Suprapubic skin (tissue), 4 donors: ENCODE measurements at regions not wholly inside any gene's neighbourhood (a gene's known extent, or its start where the extent isn't known, plus 50 kb on each side); places are given as distances from the start of the nearest gene placed in this dataset.

Experiments used
- DNase-seq, 2 donors: peaks; one replicate each; pipeline ENCODE4 v3.0.0-alpha.2; 2019; ENCODE audit warnings: low spot score in 2 of 2
- H3K27ac ChIP-seq: fragments of 200-600 bp; sonication (generic); one replicate; pipeline ENCODE4 v1.5.1; 2019
- H3K27me3 ChIP-seq: fragments of 200-600 bp; sonication (generic); one replicate; pipeline ENCODE4 v1.5.1; 2019
- H3K36me3 ChIP-seq: fragments of 200-600 bp; sonication (generic); one replicate; pipeline ENCODE4 v1.5.1; 2019
- H3K4me1 ChIP-seq: fragments of 200-600 bp; sonication (generic); one replicate; pipeline ENCODE4 v1.5.1; 2019
- H3K4me3 ChIP-seq: fragments of 200-600 bp; sonication (generic); one replicate; pipeline ENCODE4 v1.5.1; 2019; ENCODE audit warnings: mild to moderate bottlenecking
- H3K9me3 ChIP-seq: fragments of 200-600 bp; sonication (generic); one replicate; pipeline ENCODE4 v1.5.1; 2019
- EP300 ChIP-seq: sonication (generic); formaldehyde crosslinking; IDR thresholded peaks from one replicate; pipeline ENCODE4 v1.6.1; 2017; ENCODE audit warnings: antibody characterized with exemption
- POLR2A ChIP-seq, 2 donors: fragments of 450-650 bp; IDR thresholded peaks; one replicate each; pipeline ENCODE4 v1.6.1; 2017; ENCODE audit warnings: antibody characterized with exemption in 2 of 2, mild to moderate bottlenecking in 2 of 2, moderate library complexity in 2 of 2
- POLR2AphosphoS5 ChIP-seq, 3 donors: sonication (generic); formaldehyde crosslinking; IDR thresholded peaks; one replicate each; pipeline ENCODE4 v1.6.1; 2017; ENCODE audit warnings: antibody characterized with exemption in 3 of 3
- WGBS: methylation state at CpG from one replicate; pipeline ENCODE4 v1.1.5; 2018; 5-methylcytosine and 5-hydroxymethylcytosine counted together
- TF ChIP-seq, protein P1 (sequence below), 2 donors: fragments of 200-600 bp in 1 of 2; fragments of 450-650 bp in 1 of 2; sonication (generic) in 1 of 2; IDR thresholded peaks; one replicate each; pipeline ENCODE4 v1.5.1; 2016 to 2019; ENCODE audit warnings: antibody characterized with exemption in 2 of 2, mild to moderate bottlenecking in 1 of 2, moderate library complexity in 1 of 2

DNA sequence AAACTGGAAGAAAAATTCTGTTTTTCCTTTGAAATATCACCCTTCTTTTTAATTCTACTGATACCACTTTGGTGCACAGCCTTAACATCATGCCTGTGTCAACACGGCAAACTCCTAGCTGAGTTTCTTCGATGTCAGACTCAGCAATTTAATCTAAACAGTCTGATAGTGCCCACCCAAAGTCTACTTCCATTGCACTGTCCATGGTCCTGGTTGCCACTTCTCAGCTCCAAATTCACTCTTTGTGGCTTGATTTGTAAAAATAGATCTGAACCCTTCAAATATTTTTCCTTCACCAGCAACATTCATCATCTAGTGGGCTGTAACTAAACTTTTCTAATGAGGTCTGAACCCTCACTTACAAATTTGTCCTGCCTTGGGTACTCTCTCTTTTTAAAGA lies 107.8 kb downstream of the NUDT12 start:
- WGBS, result 82% methylated on average over 2 of the region's 2 CpGs
- H3K36me3 ChIP-seq, result no peaks in the 10 kb centered on the region
- H3K27ac ChIP-seq, result no peak overlapping the region
- peaks cover 2% of the 10 kb centered on the region for H3K4me1 ChIP-seq
- no peaks in the 10 kb centered on the region for H3K27me3 ChIP-seq
- no peaks in the 10 kb centered on the region for H3K9me3 ChIP-seq
- TF ChIP-seq EP300 (no peak), POLR2A (IDR thresholded peaks at IDR 0.05) (no peak), POLR2AphosphoS5 (IDR thresholded peaks at IDR 0.05) (no peak)
- TF ChIP-seq, protein P1, sequence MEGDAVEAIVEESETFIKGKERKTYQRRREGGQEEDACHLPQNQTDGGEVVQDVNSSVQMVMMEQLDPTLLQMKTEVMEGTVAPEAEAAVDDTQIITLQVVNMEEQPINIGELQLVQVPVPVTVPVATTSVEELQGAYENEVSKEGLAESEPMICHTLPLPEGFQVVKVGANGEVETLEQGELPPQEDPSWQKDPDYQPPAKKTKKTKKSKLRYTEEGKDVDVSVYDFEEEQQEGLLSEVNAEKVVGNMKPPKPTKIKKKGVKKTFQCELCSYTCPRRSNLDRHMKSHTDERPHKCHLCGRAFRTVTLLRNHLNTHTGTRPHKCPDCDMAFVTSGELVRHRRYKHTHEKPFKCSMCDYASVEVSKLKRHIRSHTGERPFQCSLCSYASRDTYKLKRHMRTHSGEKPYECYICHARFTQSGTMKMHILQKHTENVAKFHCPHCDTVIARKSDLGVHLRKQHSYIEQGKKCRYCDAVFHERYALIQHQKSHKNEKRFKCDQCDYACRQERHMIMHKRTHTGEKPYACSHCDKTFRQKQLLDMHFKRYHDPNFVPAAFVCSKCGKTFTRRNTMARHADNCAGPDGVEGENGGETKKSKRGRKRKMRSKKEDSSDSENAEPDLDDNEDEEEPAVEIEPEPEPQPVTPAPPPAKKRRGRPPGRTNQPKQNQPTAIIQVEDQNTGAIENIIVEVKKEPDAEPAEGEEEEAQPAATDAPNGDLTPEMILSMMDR (IDR thresholded peaks at IDR 0.05), result no peak
- DNase-seq, result no peak
- no peak overlapping the region for H3K4me3 ChIP-seq

DNA sequence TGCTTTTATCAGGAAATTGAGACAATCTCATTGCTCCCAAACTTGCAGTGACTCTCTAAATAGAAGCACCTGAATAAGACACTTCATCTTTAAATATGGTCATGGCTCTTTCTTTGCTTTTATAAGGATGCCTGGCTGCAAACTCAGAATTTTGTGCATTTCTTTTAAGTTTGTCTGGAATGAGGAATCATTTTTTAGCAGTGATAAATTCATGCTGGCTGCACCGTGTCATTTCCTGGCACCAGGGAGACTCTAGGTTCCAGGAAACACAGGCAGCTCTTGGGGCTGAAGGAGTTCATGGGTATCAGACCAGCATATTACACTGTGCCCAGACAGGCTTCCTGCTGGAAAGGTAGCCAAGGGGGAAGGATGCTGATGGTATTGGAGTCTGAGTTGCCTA lies 109.9 kb downstream of the NUDT12 start:
- H3K27me3 ChIP-seq, result no peaks in the 10 kb centered on the region
- WGBS, result 13% methylated on average over 1 of the region's 1 CpG
- no peak for TF ChIP-seq POLR2A (IDR thresholded peaks at IDR 0.05)
- TF ChIP-seq, protein P1 (IDR thresholded peaks at IDR 0.05), result no peak
- TF ChIP-seq EP300, result no peak
- TF ChIP-seq POLR2AphosphoS5 (IDR thresholded peaks at IDR 0.05), result no peak

DNA sequence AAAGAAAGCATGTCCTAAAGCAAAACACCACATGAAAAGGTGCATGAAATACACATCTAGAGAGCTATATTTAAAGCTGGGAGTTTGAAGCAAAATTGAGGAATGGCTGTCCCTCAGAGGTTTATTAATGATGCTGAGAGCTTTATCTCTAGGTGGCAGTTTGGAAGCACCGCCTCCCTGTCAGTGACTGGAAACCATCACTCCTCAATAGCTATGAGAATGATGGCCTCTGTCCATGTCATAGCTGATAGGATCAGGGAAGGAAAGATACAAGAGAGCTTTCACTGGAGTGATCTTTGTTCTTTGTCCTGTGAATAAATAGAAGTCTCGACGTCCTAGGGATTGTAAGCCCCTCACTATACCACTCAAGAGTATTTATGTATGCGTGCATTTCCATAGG lies 110.5 kb downstream of the NUDT12 start:
- no peak overlapping the region for H3K4me3 ChIP-seq
- TF ChIP-seq EP300, result no peak
- TF ChIP-seq, protein P1 (IDR thresholded peaks at IDR 0.05), result no peak
- no peaks in the 10 kb centered on the region for H3K27me3 ChIP-seq
- H3K4me1 ChIP-seq, result peaks cover 2% of the 10 kb centered on the region
- DNase-seq, result no peak
- H3K9me3 ChIP-seq, result no peaks in the 10 kb centered on the region
- WGBS, result 60% methylated on average over 4 of the region's 4 CpGs
- no peaks in the 10 kb centered on the region for H3K36me3 ChIP-seq
- H3K27ac ChIP-seq, result no peak overlapping the region

More for the DNA sequence above, 109.9 kb downstream of the NUDT12 start:
- H3K4me1 ChIP-seq, result peaks cover 2% of the 10 kb centered on the region
- no peaks in the 10 kb centered on the region for H3K36me3 ChIP-seq
- no peaks in the 10 kb centered on the region for H3K9me3 ChIP-seq
- no peak overlapping the region for H3K27ac ChIP-seq
- H3K4me3 ChIP-seq, result no peak overlapping the region
- no peak for DNase-seq

DNA sequence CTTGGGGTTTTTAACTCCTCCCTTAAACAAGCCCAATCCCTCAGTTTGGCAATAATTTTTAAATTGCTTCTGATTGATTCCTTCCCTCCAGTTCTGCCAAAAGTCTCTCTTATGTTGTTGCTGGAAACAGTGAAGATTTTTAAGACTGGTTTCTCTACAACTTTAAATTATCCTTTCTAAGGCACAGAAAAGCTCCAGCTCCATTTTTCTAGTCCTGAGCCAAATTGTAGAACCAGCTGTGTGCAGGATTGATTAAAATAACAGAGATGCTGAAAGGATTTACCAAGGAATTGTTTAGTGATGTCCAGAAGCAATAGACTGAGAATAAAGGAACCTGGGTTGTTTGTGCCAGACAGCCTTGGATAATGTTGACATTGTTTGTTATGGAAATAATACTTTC lies 111.3 kb downstream of the NUDT12 start:
- Histone ChIP-seq H3K36me3 (no peaks in the 10 kb centered on the region), H3K27ac (no peak overlapping the region)

DNA sequence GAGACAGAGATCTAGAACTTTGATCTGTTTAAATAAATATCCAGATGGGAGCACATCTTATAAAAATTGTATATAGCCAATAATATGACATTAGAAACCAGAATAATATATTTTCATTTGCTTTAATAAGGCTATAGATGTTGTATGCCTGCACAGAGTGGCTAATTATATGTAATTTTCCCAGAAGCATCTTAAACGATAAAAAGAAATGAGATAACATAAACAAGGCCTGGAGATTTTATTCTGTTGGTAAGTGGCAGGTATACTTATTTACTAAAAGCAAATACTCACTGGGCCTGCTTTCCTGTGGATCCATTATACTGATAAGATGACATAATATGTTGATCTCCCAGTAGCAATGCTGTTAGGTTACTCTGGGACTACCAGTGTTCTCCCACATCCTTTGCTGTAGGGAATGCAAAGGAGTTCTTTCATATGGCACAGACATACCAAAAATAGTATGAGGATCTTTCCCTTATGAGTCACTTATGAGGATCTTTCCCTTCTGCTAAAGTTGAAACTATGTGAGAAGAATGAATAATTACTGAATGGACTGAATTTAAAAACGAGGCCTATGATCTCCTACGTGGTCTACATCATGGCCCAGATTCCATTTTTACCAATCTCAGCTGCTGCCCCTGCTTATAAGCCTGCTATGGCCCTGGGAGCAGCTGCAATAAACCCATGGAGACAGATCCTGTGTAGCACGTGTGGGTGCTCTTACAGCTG lies 112.1 kb downstream of the NUDT12 start:
- H3K27ac ChIP-seq, result no peak overlapping the region
- no peaks in the 10 kb centered on the region for H3K9me3 ChIP-seq
- no peaks in the 10 kb centered on the region for H3K36me3 ChIP-seq
- H3K4me1 ChIP-seq, result peaks cover 2% of the 10 kb centered on the region
- 51% methylated on average over 4 of the region's 4 CpGs for whole genome bisulfite sequencing
- no peak for DNase-seq
- no peak for TF ChIP-seq POLR2AphosphoS5 (IDR thresholded peaks at IDR 0.05)
- no peak for TF ChIP-seq POLR2A (IDR thresholded peaks at IDR 0.05)
- TF ChIP-seq, protein P1 (IDR thresholded peaks at IDR 0.05), result no peak
- no peak for TF ChIP-seq EP300
- H3K4me3 ChIP-seq, result no peak overlapping the region
- no peaks in the 10 kb centered on the region for H3K27me3 ChIP-seq

More for the DNA sequence above, 111.3 kb downstream of the NUDT12 start:
- DNase-seq, result no peak
- peaks cover 2% of the 10 kb centered on the region for H3K4me1 ChIP-seq
- no peak overlapping the region for H3K4me3 ChIP-seq
- no peak for TF ChIP-seq POLR2A (IDR thresholded peaks at IDR 0.05)
- TF ChIP-seq, protein P1 (IDR thresholded peaks at IDR 0.05), result no peak
- TF ChIP-seq POLR2AphosphoS5 (IDR thresholded peaks at IDR 0.05), result no peak
- TF ChIP-seq EP300, result no peak
- no peaks in the 10 kb centered on the region for H3K9me3 ChIP-seq
- H3K27me3 ChIP-seq, result no peaks in the 10 kb centered on the region
